ENCODE measurements at regions not wholly inside any gene's neighbourhood (a gene's known extent, or its start where the extent isn't known, plus 50 kb on each side); places are given as distances from the start of the nearest gene placed in this dataset.

DNA sequence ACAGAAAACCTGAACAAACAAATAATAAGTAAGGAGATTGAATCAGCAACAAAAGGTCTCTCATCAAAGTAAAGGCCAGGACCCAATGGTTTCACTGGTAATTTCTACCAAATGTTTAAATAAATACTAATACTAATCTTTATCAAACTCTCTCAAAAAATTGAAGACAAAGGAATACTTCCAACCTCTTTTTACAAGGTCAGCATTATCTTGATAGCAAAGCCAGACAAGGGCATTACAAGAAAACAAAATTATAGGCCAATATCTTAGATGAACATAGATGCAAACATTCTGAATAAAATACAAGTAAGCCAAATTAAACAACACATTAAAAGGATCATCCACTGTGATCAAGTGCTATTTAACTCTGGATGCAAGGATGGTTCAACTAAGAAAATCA lies 239.8 kb upstream of the TMEM72 start:
- no peak for TF ChIP-seq CEBPB (IDR thresholded peaks at IDR 0.05)
- TF ChIP-seq TAF1 (IDR thresholded peaks at IDR 0.05; ENCODE audit: low read depth): no peak
- no peak for TF ChIP-seq RAD21 (IDR thresholded peaks at IDR 0.05; ENCODE audit: low read depth)
- TF ChIP-seq TCF12 (IDR thresholded peaks at IDR 0.05; ENCODE audit: low read depth): no peak
- TF ChIP-seq, protein P1, sequence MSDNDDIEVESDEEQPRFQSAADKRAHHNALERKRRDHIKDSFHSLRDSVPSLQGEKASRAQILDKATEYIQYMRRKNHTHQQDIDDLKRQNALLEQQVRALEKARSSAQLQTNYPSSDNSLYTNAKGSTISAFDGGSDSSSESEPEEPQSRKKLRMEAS (IDR thresholded peaks at IDR 0.05): no peak
- no peak for TF ChIP-seq CREB1 (IDR thresholded peaks at IDR 0.05; ENCODE audit: low read depth)
- TF ChIP-seq YY1 (IDR thresholded peaks at IDR 0.05; ENCODE audit: low read depth): no peak
- TF ChIP-seq EP300 (IDR thresholded peaks at IDR 0.05; ENCODE audit: borderline replicate concordance): no peak
- TF ChIP-seq, protein P2, sequence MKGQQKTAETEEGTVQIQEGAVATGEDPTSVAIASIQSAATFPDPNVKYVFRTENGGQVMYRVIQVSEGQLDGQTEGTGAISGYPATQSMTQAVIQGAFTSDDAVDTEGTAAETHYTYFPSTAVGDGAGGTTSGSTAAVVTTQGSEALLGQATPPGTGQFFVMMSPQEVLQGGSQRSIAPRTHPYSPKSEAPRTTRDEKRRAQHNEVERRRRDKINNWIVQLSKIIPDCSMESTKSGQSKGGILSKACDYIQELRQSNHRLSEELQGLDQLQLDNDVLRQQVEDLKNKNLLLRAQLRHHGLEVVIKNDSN (IDR thresholded peaks at IDR 0.05): no peak
- no peak for TF ChIP-seq EGR1 (IDR thresholded peaks at IDR 0.05)
- TF ChIP-seq TEAD4 (IDR thresholded peaks at IDR 0.05): no peak
- TF ChIP-seq, protein P3, sequence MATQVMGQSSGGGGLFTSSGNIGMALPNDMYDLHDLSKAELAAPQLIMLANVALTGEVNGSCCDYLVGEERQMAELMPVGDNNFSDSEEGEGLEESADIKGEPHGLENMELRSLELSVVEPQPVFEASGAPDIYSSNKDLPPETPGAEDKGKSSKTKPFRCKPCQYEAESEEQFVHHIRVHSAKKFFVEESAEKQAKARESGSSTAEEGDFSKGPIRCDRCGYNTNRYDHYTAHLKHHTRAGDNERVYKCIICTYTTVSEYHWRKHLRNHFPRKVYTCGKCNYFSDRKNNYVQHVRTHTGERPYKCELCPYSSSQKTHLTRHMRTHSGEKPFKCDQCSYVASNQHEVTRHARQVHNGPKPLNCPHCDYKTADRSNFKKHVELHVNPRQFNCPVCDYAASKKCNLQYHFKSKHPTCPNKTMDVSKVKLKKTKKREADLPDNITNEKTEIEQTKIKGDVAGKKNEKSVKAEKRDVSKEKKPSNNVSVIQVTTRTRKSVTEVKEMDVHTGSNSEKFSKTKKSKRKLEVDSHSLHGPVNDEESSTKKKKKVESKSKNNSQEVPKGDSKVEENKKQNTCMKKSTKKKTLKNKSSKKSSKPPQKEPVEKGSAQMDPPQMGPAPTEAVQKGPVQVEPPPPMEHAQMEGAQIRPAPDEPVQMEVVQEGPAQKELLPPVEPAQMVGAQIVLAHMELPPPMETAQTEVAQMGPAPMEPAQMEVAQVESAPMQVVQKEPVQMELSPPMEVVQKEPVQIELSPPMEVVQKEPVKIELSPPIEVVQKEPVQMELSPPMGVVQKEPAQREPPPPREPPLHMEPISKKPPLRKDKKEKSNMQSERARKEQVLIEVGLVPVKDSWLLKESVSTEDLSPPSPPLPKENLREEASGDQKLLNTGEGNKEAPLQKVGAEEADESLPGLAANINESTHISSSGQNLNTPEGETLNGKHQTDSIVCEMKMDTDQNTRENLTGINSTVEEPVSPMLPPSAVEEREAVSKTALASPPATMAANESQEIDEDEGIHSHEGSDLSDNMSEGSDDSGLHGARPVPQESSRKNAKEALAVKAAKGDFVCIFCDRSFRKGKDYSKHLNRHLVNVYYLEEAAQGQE (IDR thresholded peaks at IDR 0.05; ENCODE audit: low read depth): no peak
- TF ChIP-seq NFIC (IDR thresholded peaks at IDR 0.05): no peak
- TF ChIP-seq FOXM1 (IDR thresholded peaks at IDR 0.05; ENCODE audit: borderline replicate concordance, low read depth): no peak
